Activated B cell treated with CpG ODN at 0.5 μM for 24 hours (primary cell): ENCODE measurements at regions not wholly inside any gene's neighbourhood (a gene's known extent, or its start where the extent isn't known, plus 50 kb on each side); places are given as distances from the start of the nearest gene placed in this dataset.

Experiments used
- ATAC-seq: fragments of 200-7000 bp; cut with Tn5 transposase; one replicate; pipeline ENCODE4 v1.10.0; 2021; ENCODE audit warnings: low read depth, mild to moderate bottlenecking, moderate library complexity
- CTCF ChIA-PET: fragments of 350-600 bp; sonication (Branson Sonifier 250); formaldehyde crosslinking; loops from one replicate; lab custom pipeline; 2021; ENCODE audit warnings: antibody characterized with exemption; lab: Charles Lee
- POLR2A ChIA-PET: fragments of 350-600 bp; sonication (Branson Sonifier 250); formaldehyde crosslinking; loops from one replicate; lab custom pipeline; 2021; ENCODE audit warnings: antibody characterized with exemption; lab: Charles Lee
- DNase-seq: peaks from one replicate; pipeline ENCODE4 v3.0.0; 2022
- H3K27ac Mint-ChIP-seq: one replicate; pipeline ENCODE4 v1.8.0; 2020; ENCODE audit warnings: mixed read lengths
- H3K27me3 Mint-ChIP-seq: one replicate; pipeline ENCODE4 v1.8.0; 2021; ENCODE audit warnings: mixed read lengths
- H3K36me3 Mint-ChIP-seq: one replicate; pipeline ENCODE4 v1.8.0; 2021; ENCODE audit warnings: low read depth, mixed read lengths
- H3K4me1 Mint-ChIP-seq: one replicate; pipeline ENCODE4 v1.8.0; 2021; ENCODE audit warnings: mixed read lengths
- H3K4me3 Mint-ChIP-seq: one replicate; pipeline ENCODE4 v1.8.0; 2020; ENCODE audit warnings: mild to moderate bottlenecking, mixed read lengths
- H3K9me3 Mint-ChIP-seq: one replicate; pipeline ENCODE4 v1.8.0; 2020; ENCODE audit warnings: mixed read lengths
- intact Hi-C: fragments of 100-400 bp; cut with micrococcal nuclease; formaldehyde crosslinking; loops from one replicate; pipeline ENCODE4 v1.15.1; 2024
- TF ChIP-seq, protein P1 (sequence below): fragments of 200-600 bp; IDR thresholded peaks from one replicate; pipeline ENCODE4 v1.8.0; 2022; ENCODE audit warnings: antibody characterized with exemption, mild to moderate bottlenecking

- TF ChIP-seq, protein P1, sequence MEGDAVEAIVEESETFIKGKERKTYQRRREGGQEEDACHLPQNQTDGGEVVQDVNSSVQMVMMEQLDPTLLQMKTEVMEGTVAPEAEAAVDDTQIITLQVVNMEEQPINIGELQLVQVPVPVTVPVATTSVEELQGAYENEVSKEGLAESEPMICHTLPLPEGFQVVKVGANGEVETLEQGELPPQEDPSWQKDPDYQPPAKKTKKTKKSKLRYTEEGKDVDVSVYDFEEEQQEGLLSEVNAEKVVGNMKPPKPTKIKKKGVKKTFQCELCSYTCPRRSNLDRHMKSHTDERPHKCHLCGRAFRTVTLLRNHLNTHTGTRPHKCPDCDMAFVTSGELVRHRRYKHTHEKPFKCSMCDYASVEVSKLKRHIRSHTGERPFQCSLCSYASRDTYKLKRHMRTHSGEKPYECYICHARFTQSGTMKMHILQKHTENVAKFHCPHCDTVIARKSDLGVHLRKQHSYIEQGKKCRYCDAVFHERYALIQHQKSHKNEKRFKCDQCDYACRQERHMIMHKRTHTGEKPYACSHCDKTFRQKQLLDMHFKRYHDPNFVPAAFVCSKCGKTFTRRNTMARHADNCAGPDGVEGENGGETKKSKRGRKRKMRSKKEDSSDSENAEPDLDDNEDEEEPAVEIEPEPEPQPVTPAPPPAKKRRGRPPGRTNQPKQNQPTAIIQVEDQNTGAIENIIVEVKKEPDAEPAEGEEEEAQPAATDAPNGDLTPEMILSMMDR, result no peak
- Mint-ChIP-seq H3K27ac (no peak overlapping the region), H3K4me3 (peak overlapping the region; percentile 35), H3K27me3 (peaks cover 7% of the 10 kb centered on the region), H3K4me1 (peaks cover 10% of the 10 kb centered on the region), H3K9me3 (no peaks in the 10 kb centered on the region), H3K36me3 (no peaks in the 10 kb centered on the region)
- DNase-seq (no peak), ATAC-seq (peak; percentile 49)
- intact Hi-C loops, result loop anchor here (2.0 kb wide), 1 partner anchor 16 kb away; no protein-coding TSS in a partner anchor
- CTCF ChIA-PET, result no interaction called here
- POLR2A ChIA-PET, result interaction anchor here (0.6 kb wide), 2 partner anchors 32 to 440 kb away, joined by 3 to 4 read pairs; no protein-coding TSS in a partner anchor
Observed at GRCh38 chr5:100746730-100747129, 156.4 kb downstream of the ST8SIA4 start.

DNA sequence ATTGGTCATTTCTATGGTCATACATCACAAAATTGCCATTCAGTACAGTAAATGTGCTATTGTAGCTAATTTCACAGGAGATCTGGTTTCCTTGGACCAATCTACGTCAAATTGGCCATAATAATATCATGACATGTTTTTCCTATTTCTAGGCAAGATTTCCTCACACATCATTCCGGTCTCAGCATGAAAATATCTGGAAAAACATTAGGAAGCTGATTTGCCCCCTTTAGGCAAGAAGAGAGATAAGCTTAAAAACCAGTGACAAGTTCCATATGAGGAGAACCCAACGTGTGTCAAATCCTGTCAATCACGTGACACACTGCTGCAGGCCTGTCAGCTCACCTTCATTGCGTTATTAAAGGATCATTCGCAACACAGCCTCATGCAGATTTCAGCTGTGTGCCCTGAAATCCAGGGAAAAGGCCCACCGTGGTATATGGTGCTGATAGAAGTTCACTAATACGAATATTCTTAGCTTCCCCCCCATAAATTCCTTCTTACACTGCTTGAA, 153.3 kb downstream of the ST8SIA4 start:
- peaks cover 10% of the 10 kb centered on the region for H3K4me1 Mint-ChIP-seq
- intact Hi-C loops, result no loop called here

GRCh38 chr5:100755435-100755834, 147.6 kb downstream of the ST8SIA4 start:
- POLR2A ChIA-PET, result no interaction called here
- Mint-ChIP-seq H3K4me1 (no peaks in the 10 kb centered on the region), H3K4me3 (no peak overlapping the region), H3K9me3 (no peaks in the 10 kb centered on the region), H3K27ac (no peak overlapping the region), H3K36me3 (no peaks in the 10 kb centered on the region), H3K27me3 (peaks cover 4% of the 10 kb centered on the region)
- CTCF ChIA-PET, result interaction anchor here (0.9 kb wide), 1 partner anchor 19 kb away, joined by 3 read pairs; no protein-coding TSS in a partner anchor
- DNase-seq (no peak), ATAC-seq (no peak)
- intact Hi-C loops, result no loop called here
- TF ChIP-seq, protein P1, result no peak

More for the DNA sequence above, 153.3 kb downstream of the ST8SIA4 start:
- ATAC-seq, result no peak
- Mint-ChIP-seq H3K36me3 (no peaks in the 10 kb centered on the region), H3K27ac (no peak overlapping the region), H3K27me3 (peaks cover 7% of the 10 kb centered on the region), H3K9me3 (no peaks in the 10 kb centered on the region), H3K4me3 (no peak overlapping the region)
- no peak for DNase-seq
- POLR2A ChIA-PET, result no interaction called here
- TF ChIP-seq, protein P1, result no peak
- CTCF ChIA-PET, result no interaction called here
